ENCODE measurements at regions not wholly inside any gene's neighbourhood (a gene's known extent, or its start where the extent isn't known, plus 50 kb on each side); places are given as distances from the start of the nearest gene placed in this dataset.

DNA sequence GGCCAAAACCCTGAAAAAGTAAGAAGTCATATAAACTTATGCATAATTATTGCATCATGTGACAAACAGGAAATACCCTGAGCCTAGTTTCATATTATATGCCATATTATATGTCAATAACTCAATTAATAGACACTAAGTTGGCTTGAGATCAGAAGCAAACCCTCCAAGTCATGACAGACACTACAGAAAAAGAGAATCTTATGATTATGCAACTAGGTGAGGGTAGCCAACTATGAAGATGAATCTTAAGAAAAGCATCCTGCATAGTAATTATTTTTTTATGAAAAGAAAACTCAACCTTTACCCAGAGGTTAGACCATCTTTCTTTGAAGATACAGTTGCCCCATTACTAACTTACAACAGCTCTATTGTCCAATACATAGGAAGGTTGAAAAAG, 192.4 kb upstream of the VEPH1 start:
- no peaks in the 10 kb centered on the region for H3K36me3 ChIP-seq
- no peaks in the 10 kb centered on the region for H3K27me3 ChIP-seq (ENCODE audit: low read depth)
- ATAC-seq: no peak
- intact Hi-C loops (cut with DNase I): no loop called here
- H3K9me3 ChIP-seq: no peaks in the 10 kb centered on the region
- no peak for DNase-seq
- TF ChIP-seq, protein P1, sequence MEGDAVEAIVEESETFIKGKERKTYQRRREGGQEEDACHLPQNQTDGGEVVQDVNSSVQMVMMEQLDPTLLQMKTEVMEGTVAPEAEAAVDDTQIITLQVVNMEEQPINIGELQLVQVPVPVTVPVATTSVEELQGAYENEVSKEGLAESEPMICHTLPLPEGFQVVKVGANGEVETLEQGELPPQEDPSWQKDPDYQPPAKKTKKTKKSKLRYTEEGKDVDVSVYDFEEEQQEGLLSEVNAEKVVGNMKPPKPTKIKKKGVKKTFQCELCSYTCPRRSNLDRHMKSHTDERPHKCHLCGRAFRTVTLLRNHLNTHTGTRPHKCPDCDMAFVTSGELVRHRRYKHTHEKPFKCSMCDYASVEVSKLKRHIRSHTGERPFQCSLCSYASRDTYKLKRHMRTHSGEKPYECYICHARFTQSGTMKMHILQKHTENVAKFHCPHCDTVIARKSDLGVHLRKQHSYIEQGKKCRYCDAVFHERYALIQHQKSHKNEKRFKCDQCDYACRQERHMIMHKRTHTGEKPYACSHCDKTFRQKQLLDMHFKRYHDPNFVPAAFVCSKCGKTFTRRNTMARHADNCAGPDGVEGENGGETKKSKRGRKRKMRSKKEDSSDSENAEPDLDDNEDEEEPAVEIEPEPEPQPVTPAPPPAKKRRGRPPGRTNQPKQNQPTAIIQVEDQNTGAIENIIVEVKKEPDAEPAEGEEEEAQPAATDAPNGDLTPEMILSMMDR (IDR thresholded peaks at IDR 0.05): no peak
- no peaks in the 10 kb centered on the region for H3K4me1 ChIP-seq
- H3K4me3 ChIP-seq: no peak overlapping the region
- no peak overlapping the region for H3K27ac ChIP-seq

DNA sequence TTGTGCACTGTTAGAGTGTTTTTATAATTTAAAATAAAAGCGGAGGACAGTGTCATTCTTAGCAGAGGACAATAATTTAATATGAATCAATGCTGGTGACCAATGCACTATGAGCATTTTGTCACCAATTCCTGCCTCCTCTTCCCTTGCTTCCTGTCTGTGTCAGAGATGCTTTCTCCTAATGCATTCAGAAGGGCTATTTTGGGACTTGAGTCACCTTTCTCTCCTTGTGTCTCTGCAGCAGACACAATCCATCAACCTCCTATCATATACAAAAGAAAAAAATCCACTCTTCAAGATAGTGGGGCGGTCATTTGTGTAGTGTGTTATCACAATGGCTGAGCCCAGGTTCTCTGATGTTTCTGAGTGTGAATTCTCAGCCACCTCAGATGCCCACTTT, 191.9 kb upstream of the VEPH1 start:
- TF ChIP-seq, protein P1 (IDR thresholded peaks at IDR 0.05): no peak
- Histone ChIP-seq H3K27ac (no peak overlapping the region), H3K4me1 (no peaks in the 10 kb centered on the region), H3K4me3 (no peak overlapping the region), H3K27me3 (ENCODE audit: low read depth) (no peaks in the 10 kb centered on the region), H3K36me3 (no peaks in the 10 kb centered on the region), H3K9me3 (no peaks in the 10 kb centered on the region)
- DNase-seq (no peak), ATAC-seq (no peak)
- intact Hi-C loops (cut with DNase I): no loop called here

DNA sequence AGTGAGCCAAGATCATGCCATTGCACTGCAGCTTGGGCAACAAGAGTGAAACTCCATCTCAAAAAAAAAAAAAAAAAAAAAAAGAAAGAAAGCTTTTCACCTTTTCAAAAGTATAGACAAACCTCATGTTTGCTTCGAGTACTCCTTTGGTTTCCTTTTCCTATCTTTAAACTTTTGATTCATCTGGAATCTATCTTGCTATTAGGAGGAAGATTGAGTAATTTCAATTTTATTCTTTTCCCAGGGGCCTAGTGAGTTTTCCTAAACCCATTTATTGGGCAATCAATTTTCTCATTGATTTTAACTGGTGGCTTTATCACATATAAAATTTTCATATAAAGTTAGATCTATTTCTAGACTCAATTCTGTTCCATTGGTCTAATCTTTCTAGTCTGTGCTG, 190.5 kb upstream of the VEPH1 start:
- ATAC-seq (no peak), DNase-seq (no peak)
- Histone ChIP-seq H3K9me3 (no peaks in the 10 kb centered on the region), H3K4me1 (no peaks in the 10 kb centered on the region), H3K4me3 (no peak overlapping the region), H3K36me3 (no peaks in the 10 kb centered on the region), H3K27ac (no peak overlapping the region), H3K27me3 (ENCODE audit: low read depth) (no peaks in the 10 kb centered on the region)
- TF ChIP-seq, protein P1 (IDR thresholded peaks at IDR 0.05): no peak
- intact Hi-C loops (cut with DNase I): no loop called here

DNA sequence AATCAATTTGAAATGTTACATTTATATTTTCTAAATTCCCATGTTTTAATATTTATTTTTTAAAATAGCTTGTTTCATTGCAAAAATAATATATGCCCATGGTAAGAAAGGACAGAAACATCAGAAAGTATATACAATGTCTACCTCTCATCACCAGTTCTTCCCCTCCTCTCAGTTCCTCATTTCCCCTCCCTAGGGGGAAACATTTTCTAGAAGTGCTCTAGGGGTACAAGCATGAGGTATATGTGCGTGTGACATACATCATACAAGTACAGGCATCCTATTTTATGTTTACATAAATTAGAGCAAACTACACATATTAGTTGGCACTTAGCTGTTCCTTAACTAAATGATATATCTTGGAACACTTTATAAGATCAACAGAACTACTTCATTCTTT, 189.3 kb upstream of the VEPH1 start:
- TF ChIP-seq, protein P1 (IDR thresholded peaks at IDR 0.05): no peak
- Histone ChIP-seq H3K27ac (no peak overlapping the region), H3K4me1 (no peaks in the 10 kb centered on the region), H3K4me3 (no peak overlapping the region), H3K36me3 (no peaks in the 10 kb centered on the region), H3K27me3 (ENCODE audit: low read depth) (no peaks in the 10 kb centered on the region), H3K9me3 (no peaks in the 10 kb centered on the region)
- ATAC-seq (no peak), DNase-seq (no peak)
- intact Hi-C loops (cut with DNase I): no loop called here

DNA sequence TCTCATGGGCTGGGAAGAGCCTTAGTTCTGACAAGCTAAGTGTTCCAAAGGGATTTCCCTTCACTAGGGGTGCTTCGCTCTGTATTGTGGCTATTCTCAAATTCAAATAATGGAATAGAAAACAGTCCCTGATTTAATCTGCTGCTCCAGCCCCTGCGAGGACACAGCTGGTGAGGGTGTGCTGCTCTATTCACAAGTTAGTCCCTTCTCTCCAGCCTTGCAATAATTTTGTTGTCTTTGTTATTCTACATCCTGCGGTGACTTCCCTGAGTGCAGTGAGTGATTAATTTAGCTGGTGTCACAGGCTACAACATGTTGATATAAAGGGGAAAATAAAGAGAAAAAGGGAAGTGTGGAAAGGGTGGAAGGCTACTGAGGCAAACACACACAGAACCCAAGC, 180.5 kb upstream of the VEPH1 start:
- no peaks in the 10 kb centered on the region for H3K27me3 ChIP-seq (ENCODE audit: low read depth)
- intact Hi-C loops (cut with DNase I): no loop called here
- no peaks in the 10 kb centered on the region for H3K9me3 ChIP-seq
- DNase-seq (no peak), ATAC-seq (no peak)
- no peaks in the 10 kb centered on the region for H3K4me1 ChIP-seq
- H3K36me3 ChIP-seq: no peaks in the 10 kb centered on the region
- TF ChIP-seq, protein P1 (IDR thresholded peaks at IDR 0.05): no peak
- no peak overlapping the region for H3K4me3 ChIP-seq
- H3K27ac ChIP-seq: no peak overlapping the region

DNA sequence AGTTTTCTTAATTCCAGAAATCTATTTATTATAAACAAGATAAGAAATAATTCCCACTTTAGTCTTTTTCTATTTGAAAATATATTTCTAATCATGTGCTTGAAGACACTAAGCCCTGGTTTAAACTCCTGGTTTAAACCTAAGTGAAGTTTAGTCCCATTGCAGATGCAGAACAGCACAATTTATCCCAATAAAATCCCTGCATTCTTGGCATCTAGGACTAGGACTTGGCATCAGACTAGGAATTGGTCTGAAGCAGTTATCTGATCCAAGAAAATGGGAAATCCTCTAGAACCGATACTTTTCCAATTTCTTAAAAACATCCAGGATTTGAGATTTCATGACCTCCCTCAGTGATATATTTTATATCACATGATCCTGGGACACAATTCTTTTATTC, 168.8 kb upstream of the VEPH1 start:
- Histone ChIP-seq H3K27ac (no peak overlapping the region), H3K4me3 (no peak overlapping the region), H3K9me3 (no peaks in the 10 kb centered on the region), H3K4me1 (no peaks in the 10 kb centered on the region), H3K36me3 (no peaks in the 10 kb centered on the region), H3K27me3 (ENCODE audit: low read depth) (no peaks in the 10 kb centered on the region)
- TF ChIP-seq, protein P1 (IDR thresholded peaks at IDR 0.05): no peak
- intact Hi-C loops (cut with DNase I): no loop called here
- ATAC-seq: no peak
- no peak for DNase-seq
